ENCODE measurements at regions not wholly inside any gene's neighbourhood (a gene's known extent, or its start where the extent isn't known, plus 50 kb on each side); places are given as distances from the start of the nearest gene placed in this dataset.

- H3K4me3 ChIP-seq: no peak overlapping the region
- no peaks in the 10 kb centered on the region for H3K36me3 ChIP-seq
- no peak for ATAC-seq
- peaks cover 0 to 16% (median 0%) of the 10 kb centered on the region in 9 donors for H3K4me1 ChIP-seq
- 90 to 91% methylated on average over 3 of the region's 3 CpGs for WGBS, 2 donors
- no peaks in the 10 kb centered on the region for H3K27me3 ChIP-seq
- DNase-seq: no peak
- TF ChIP-seq, protein P1, sequence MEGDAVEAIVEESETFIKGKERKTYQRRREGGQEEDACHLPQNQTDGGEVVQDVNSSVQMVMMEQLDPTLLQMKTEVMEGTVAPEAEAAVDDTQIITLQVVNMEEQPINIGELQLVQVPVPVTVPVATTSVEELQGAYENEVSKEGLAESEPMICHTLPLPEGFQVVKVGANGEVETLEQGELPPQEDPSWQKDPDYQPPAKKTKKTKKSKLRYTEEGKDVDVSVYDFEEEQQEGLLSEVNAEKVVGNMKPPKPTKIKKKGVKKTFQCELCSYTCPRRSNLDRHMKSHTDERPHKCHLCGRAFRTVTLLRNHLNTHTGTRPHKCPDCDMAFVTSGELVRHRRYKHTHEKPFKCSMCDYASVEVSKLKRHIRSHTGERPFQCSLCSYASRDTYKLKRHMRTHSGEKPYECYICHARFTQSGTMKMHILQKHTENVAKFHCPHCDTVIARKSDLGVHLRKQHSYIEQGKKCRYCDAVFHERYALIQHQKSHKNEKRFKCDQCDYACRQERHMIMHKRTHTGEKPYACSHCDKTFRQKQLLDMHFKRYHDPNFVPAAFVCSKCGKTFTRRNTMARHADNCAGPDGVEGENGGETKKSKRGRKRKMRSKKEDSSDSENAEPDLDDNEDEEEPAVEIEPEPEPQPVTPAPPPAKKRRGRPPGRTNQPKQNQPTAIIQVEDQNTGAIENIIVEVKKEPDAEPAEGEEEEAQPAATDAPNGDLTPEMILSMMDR (IDR thresholded peaks at IDR 0.05): no peak
- intact Hi-C loops (cut with DNase I): loop anchor here in 1 of 10 donors (10.0 kb wide), 1 partner anchor 528 kb away; no protein-coding TSS in a partner anchor
- no peaks in the 10 kb centered on the region for H3K9me3 ChIP-seq
- H3K27ac ChIP-seq: no peak overlapping the region
Observed at GRCh38 chr6:113392551-113393055, 464.5 kb upstream of the MARCKS start.

GRCh38 chr6:113394216-113394615, 462.9 kb upstream of the MARCKS start:
- intact Hi-C loops (cut with DNase I): loop anchor here in 1 of 10 donors (10.0 kb wide), 1 partner anchor 529 kb away; no protein-coding TSS in a partner anchor
- no peak overlapping the region for H3K27ac ChIP-seq
- no peak overlapping the region for H3K4me3 ChIP-seq
- no peaks in the 10 kb centered on the region for H3K27me3 ChIP-seq
- TF ChIP-seq, protein P1 (IDR thresholded peaks at IDR 0.05): no peak
- no peaks in the 10 kb centered on the region for H3K9me3 ChIP-seq
- 83 to 89% methylated on average over 4 of the region's 4 CpGs for WGBS, 2 donors
- H3K36me3 ChIP-seq: no peaks in the 10 kb centered on the region
- ATAC-seq: no peak
- peaks cover 0 to 16% (median 0%) of the 10 kb centered on the region in 9 donors for H3K4me1 ChIP-seq
- DNase-seq: no peak

DNA sequence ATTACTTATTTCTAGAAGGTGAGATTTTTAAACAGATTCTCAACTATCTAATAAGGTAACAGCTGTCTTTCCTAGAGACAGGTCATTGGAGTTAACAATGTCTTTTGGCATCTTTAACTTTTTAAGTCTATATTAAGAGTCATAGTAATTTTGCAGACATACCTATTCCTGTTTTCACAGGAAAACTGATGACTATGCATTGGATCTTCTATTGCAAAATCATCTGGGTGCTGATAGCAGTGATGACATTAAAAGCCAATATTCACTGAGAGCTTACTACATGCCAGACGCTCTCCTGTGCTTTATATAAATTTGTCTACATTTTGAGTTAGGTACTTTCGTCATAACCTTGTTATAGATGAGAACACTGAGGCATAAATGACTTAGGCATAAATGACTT, 462.4 kb upstream of the MARCKS start:
- ATAC-seq (no peak), DNase-seq (no peak)
- intact Hi-C loops (cut with DNase I): loop anchor here in 1 of 10 donors (10.0 kb wide), 1 partner anchor 530 kb away; no protein-coding TSS in a partner anchor
- H3K4me1 ChIP-seq: peaks cover 0 to 16% (median 0%) of the 10 kb centered on the region in 9 donors
- H3K4me3 ChIP-seq: no peak overlapping the region
- H3K27ac ChIP-seq: no peak overlapping the region
- 97 to 99% methylated on average over 2 of the region's 2 CpGs for WGBS, 2 donors
- H3K9me3 ChIP-seq: no peaks in the 10 kb centered on the region
- TF ChIP-seq, protein P1 (IDR thresholded peaks at IDR 0.05): no peak
- no peaks in the 10 kb centered on the region for H3K27me3 ChIP-seq
- no peaks in the 10 kb centered on the region for H3K36me3 ChIP-seq

GRCh38 chr6:113396730-113397129, 460.4 kb upstream of the MARCKS start:
- TF ChIP-seq, protein P1 (IDR thresholded peaks at IDR 0.05): no peak
- no peaks in the 10 kb centered on the region for H3K27me3 ChIP-seq
- DNase-seq (no peak), ATAC-seq (no peak)
- H3K4me3 ChIP-seq: no peak overlapping the region
- H3K9me3 ChIP-seq: no peaks in the 10 kb centered on the region
- H3K36me3 ChIP-seq: no peaks in the 10 kb centered on the region
- WGBS, 2 donors: 15 to 21% methylated on average over 2 of the region's 2 CpGs
- peaks cover 0 to 16% (median 0%) of the 10 kb centered on the region in 9 donors for H3K4me1 ChIP-seq
- H3K27ac ChIP-seq: no peak overlapping the region
- intact Hi-C loops (cut with DNase I): loop anchor here in 1 of 10 donors (10.0 kb wide), 1 partner anchor 532 kb away; no protein-coding TSS in a partner anchor
